ENCODE measurements at regions not wholly inside any gene's neighbourhood (a gene's known extent, or its start where the extent isn't known, plus 50 kb on each side); places are given as distances from the start of the nearest gene placed in this dataset.

GRCh38 chr3:780505-780904 is 312.3 kb upstream of the CNTN6 start:
- no peak overlapping the region for H3K4me3 ChIP-seq (ENCODE audit: low read depth, low read length)
- no peak overlapping the region for H3K27ac ChIP-seq
- TF ChIP-seq, protein P1, sequence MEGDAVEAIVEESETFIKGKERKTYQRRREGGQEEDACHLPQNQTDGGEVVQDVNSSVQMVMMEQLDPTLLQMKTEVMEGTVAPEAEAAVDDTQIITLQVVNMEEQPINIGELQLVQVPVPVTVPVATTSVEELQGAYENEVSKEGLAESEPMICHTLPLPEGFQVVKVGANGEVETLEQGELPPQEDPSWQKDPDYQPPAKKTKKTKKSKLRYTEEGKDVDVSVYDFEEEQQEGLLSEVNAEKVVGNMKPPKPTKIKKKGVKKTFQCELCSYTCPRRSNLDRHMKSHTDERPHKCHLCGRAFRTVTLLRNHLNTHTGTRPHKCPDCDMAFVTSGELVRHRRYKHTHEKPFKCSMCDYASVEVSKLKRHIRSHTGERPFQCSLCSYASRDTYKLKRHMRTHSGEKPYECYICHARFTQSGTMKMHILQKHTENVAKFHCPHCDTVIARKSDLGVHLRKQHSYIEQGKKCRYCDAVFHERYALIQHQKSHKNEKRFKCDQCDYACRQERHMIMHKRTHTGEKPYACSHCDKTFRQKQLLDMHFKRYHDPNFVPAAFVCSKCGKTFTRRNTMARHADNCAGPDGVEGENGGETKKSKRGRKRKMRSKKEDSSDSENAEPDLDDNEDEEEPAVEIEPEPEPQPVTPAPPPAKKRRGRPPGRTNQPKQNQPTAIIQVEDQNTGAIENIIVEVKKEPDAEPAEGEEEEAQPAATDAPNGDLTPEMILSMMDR (IDR thresholded peaks at IDR 0.05; ENCODE audit: low read depth, low read length, missing control alignments) = no peak
- H3K36me3 ChIP-seq (replicated peaks) = no peaks in the 10 kb centered on the region
- no peaks in the 10 kb centered on the region for H3K27me3 ChIP-seq (replicated peaks)
- DNase-seq = no peak
- in situ Hi-C loops (cut with HindIII; ENCODE audit: low pct_ligation_motif_present, low sequenced_read_pairs) = no loop called here

GRCh38 chr3:791442-791841 is 301.4 kb upstream of the CNTN6 start:
- no peaks in the 10 kb centered on the region for H3K36me3 ChIP-seq (replicated peaks)
- H3K27ac ChIP-seq = no peak overlapping the region
- no peaks in the 10 kb centered on the region for H3K27me3 ChIP-seq (replicated peaks)
- TF ChIP-seq, protein P1 (IDR thresholded peaks at IDR 0.05; ENCODE audit: low read depth, low read length, missing control alignments) = no peak
- in situ Hi-C loops (cut with HindIII; ENCODE audit: low pct_ligation_motif_present, low sequenced_read_pairs) = no loop called here
- H3K4me3 ChIP-seq (ENCODE audit: low read depth, low read length) = no peak overlapping the region
- DNase-seq = no peak

GRCh38 chr3:792630-793029 is 300.2 kb upstream of the CNTN6 start:
- Histone ChIP-seq H3K4me3 (ENCODE audit: low read depth, low read length) (no peak overlapping the region), H3K27me3 (replicated peaks) (no peaks in the 10 kb centered on the region), H3K36me3 (replicated peaks) (no peaks in the 10 kb centered on the region), H3K27ac (no peak overlapping the region)
- TF ChIP-seq, protein P1 (IDR thresholded peaks at IDR 0.05; ENCODE audit: low read depth, low read length, missing control alignments) = no peak
- in situ Hi-C loops (cut with HindIII; ENCODE audit: low pct_ligation_motif_present, low sequenced_read_pairs) = no loop called here
- no peak for DNase-seq

DNA sequence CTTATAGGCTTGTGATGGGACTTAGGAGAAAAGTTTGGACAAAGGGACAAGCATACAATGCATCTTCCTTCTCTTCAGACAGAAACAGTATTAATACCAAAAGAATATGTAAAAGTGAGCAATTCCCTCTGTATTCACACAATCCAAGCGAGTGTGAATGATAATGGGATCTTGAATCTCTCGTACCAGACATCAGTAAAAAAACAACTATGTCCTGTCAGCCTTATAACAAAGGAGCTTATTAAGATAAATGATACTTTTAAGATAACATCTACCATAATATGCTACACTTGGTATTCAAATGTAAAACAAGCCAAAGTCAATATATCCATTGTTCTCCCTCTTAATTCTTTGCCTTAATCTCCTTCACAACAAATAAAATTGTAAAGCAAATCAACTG is 288.6 kb upstream of the CNTN6 start:
- in situ Hi-C loops (cut with HindIII; ENCODE audit: low pct_ligation_motif_present, low sequenced_read_pairs) = no loop called here
- Histone ChIP-seq H3K27me3 (replicated peaks) (no peaks in the 10 kb centered on the region), H3K27ac (no peak overlapping the region), H3K36me3 (replicated peaks) (no peaks in the 10 kb centered on the region), H3K4me3 (ENCODE audit: low read depth, low read length) (no peak overlapping the region)
- TF ChIP-seq, protein P1 (IDR thresholded peaks at IDR 0.05; ENCODE audit: low read depth, low read length, missing control alignments) = no peak
- no peak for DNase-seq

DNA sequence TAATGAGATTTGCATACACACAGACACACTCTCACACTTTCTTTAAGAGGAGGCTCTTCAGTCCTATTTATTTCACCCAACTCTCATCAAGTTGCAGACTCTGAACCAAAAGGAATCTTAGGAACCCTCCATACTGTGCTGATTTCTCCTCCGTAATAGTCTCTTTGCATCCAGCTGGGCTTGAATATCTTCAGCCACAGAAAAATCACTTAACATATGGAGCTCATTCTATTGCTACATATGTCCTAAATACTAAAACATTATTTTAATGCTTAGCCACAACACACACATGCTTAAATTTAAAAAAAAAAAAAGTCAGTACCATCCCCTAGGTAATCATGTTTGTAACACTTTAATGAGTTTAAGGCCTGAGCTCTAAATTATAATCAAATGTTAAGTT is 287.5 kb upstream of the CNTN6 start:
- no peak for DNase-seq
- in situ Hi-C loops (cut with HindIII; ENCODE audit: low pct_ligation_motif_present, low sequenced_read_pairs) = no loop called here
- TF ChIP-seq, protein P1 (IDR thresholded peaks at IDR 0.05; ENCODE audit: low read depth, low read length, missing control alignments) = no peak
- H3K27ac ChIP-seq = no peak overlapping the region
- no peaks in the 10 kb centered on the region for H3K27me3 ChIP-seq (replicated peaks)
- H3K4me3 ChIP-seq (ENCODE audit: low read depth, low read length) = no peak overlapping the region
- no peaks in the 10 kb centered on the region for H3K36me3 ChIP-seq (replicated peaks)

- no peak for DNase-seq
- Histone ChIP-seq H3K27ac (no peak overlapping the region), H3K4me3 (ENCODE audit: low read depth, low read length) (no peak overlapping the region), H3K36me3 (replicated peaks) (no peaks in the 10 kb centered on the region), H3K27me3 (replicated peaks) (no peaks in the 10 kb centered on the region)
- TF ChIP-seq, protein P1 (IDR thresholded peaks at IDR 0.05; ENCODE audit: low read depth, low read length, missing control alignments) = no peak
- in situ Hi-C loops (cut with HindIII; ENCODE audit: low pct_ligation_motif_present, low sequenced_read_pairs) = no loop called here
These were observed 286.8 kb upstream of the CNTN6 start for GRCh38 chr3:806006-806405.

All from brain microvascular endothelial cell (primary cell).